Stimulated activated CD4-positive, alpha-beta T cell treated with anti-CD3 and anti-CD28 coated beads, TNF-alpha, amount 100 ng/mL, for 48 hours (primary cell): ENCODE measurements at regions not wholly inside any gene's neighbourhood (a gene's known extent, or its start where the extent isn't known, plus 50 kb on each side); places are given as distances from the start of the nearest gene placed in this dataset.

Source experiments
- DNase-seq, 3 donors: peaks; one replicate each; pipeline ENCODE4 v3.0.0-alpha.2; 2020; ENCODE audit warnings: low read depth in 3 of 3

GRCh38 chr6:150711584-150712504, 112.2 kb downstream of the PLEKHG1 start:
- DNase-seq, result no peak

GRCh38 chr6:150712505-150713252, 113.0 kb downstream of the PLEKHG1 start:
- DNase-seq, result no peak

- DNase-seq, result no peak
Measured at GRCh38 chr6:150713487-150713886, 113.8 kb downstream of the PLEKHG1 start.

GRCh38 chr6:150713931-150714330, 114.2 kb downstream of the PLEKHG1 start:
- no peak for DNase-seq

GRCh38 chr6:150715133-150715532, 115.4 kb downstream of the PLEKHG1 start:
- no peak for DNase-seq

GRCh38 chr6:150717419-150717818, 117.7 kb downstream of the PLEKHG1 start:
- no peak for DNase-seq

GRCh38 chr6:150719099-150719766, 119.5 kb downstream of the PLEKHG1 start:
- no peak for DNase-seq

- no peak for DNase-seq
Measured at GRCh38 chr6:150719831-150720230, 120.1 kb downstream of the PLEKHG1 start.

- DNase-seq, result no peak
Measured at GRCh38 chr6:150720774-150721233, 121.1 kb downstream of the PLEKHG1 start.

GRCh38 chr6:150721418-150722266, 122.0 kb downstream of the PLEKHG1 start:
- DNase-seq, result no peak

- no peak for DNase-seq
Measured at GRCh38 chr6:150722614-150723344, 123.1 kb downstream of the PLEKHG1 start.

- DNase-seq, result no peak
Measured at GRCh38 chr6:150723345-150723658, 123.6 kb downstream of the PLEKHG1 start.

- no peak for DNase-seq
Measured at GRCh38 chr6:150723857-150724256, 124.2 kb downstream of the PLEKHG1 start.

GRCh38 chr6:150725795-150726194, 126.1 kb downstream of the PLEKHG1 start:
- no peak for DNase-seq

- DNase-seq, result no peak
Measured at GRCh38 chr6:150729188-150729748, 129.6 kb downstream of the PLEKHG1 start.

- DNase-seq, result no peak
Measured at GRCh38 chr6:150730801-150731457, 131.2 kb downstream of the PLEKHG1 start.

GRCh38 chr6:150732765-150733539, 132.6 kb upstream of the MTHFD1L start:
- DNase-seq, result no peak

- DNase-seq, result no peak
Measured at GRCh38 chr6:150733726-150734125, 131.8 kb upstream of the MTHFD1L start.

GRCh38 chr6:150734235-150734634, 131.3 kb upstream of the MTHFD1L start:
- DNase-seq, result no peak
